Kasumi-1 (cell line): ENCODE measurements at regions not wholly inside any gene's neighbourhood (a gene's known extent, or its start where the extent isn't known, plus 50 kb on each side); places are given as distances from the start of the nearest gene placed in this dataset.

Experiments
- DNase-seq, 2 experiments: peaks; one replicate each; lab custom pipeline; 2025; lab: John Stamatoyannopoulos, UW

DNA sequence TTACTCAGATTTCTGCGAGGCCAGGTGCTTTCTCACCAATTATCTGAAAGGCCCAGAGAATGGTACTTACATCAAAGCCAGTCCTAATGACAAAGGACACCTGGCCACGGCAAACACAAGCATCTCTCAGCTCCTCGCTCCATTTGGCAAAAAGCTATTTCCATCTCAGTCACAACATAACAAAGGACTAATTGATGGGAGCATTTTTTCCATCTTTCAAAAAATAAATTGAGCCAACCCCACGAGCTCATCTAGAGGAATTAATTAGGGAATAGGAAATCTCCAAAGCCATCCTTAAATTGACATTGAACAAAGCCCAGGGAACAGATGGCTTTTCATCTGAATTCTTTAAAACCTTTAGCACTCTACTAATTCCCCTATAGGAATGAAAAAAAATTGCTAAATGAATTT, 236.7 kb downstream of the HAO1 start:
- no peak for DNase-seq

DNA sequence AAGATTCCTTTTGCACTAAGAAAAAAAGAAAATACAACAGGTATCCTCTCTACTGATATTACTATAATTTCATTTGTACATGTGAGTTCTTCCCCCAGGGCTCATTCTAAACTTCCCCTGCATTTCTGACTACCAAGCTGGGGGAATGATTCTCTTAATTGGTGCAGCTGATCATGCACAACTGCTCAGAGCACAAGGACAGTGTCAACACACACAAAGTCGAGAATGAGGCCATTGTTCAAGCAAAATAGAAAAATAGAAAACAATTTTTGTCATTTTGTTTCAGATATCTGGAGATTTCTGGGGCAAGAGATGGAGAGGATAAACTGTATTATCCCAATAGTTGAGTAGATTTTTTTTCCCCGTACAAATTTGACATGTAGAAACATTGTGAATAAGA, 236.3 kb downstream of the HAO1 start:
- no peak for DNase-seq

DNA sequence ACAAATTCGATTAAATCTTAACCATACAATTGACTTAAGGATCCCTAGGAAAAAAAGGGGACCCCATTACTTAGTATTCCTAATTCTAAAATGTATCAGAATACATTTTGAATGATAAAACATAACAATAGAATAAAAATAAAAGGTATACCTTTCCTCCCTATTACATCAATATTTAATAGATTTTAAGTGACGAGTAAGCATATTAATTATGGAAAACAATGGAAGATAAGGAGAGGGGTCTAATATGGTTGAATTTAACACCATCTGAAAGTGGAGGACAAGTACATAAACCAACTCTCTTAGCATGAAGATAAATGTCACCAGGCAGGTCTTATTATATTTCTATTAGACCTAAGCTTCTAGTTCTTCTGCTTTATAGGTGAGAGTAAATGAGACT, 232.1 kb downstream of the HAO1 start:
- no peak for DNase-seq

DNA sequence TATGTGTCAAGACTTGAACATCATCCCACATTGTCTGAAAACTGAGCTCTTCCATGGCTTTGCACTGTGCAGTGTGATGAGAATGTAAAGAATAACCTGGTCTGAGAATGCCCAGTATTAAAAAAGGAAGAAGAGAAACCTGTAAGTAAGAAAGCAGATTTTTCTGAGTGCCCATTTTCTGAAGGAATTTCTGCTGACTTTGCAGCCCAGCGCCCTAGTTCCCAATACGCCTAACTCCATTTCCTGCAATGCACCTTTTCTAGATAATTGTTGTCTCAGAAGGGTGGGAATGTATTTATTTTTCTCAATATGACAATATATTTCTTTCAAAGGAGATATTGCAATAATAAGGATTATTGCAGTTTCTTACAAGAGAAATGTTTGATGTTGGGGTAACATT, 231.5 kb downstream of the HAO1 start:
- no peak for DNase-seq

DNA sequence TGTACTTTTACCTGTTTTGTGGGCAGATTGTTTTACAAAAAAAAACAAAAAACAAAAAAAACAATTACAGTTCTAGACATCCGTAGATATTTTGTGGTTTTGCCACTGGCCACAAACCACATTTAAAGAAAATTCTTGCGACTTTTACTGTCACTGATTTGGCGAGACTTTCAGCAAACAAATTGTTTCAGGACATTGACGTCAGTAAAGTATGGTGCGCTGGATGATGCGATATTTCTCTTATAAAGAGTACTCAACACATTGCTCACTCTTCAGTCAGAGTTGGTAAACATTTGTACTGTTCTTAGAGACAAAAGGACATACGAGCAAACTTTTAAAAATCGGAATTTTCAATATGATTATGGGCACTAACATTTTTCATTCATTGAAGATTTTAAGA, 229.8 kb downstream of the HAO1 start:
- no peak for DNase-seq

DNA sequence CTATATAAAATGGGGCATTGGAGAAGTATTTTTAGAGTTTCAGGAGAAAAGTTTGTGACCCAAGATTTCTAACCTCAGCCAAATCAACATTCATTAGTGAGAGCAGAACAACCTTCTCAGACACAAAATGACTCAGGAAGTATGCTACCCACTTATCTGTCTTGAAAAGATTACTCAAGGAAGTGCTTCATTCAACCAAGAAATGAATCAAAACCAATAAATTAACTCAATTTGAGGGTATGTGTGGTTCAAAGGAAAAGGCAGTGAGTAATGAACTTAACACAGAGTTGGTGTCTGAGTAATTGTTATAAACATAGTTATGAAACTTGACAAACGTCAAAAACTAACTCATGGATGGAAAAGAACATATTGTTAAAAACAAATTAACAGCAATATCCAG, 227.6 kb downstream of the HAO1 start:
- DNase-seq, result no peak

DNA sequence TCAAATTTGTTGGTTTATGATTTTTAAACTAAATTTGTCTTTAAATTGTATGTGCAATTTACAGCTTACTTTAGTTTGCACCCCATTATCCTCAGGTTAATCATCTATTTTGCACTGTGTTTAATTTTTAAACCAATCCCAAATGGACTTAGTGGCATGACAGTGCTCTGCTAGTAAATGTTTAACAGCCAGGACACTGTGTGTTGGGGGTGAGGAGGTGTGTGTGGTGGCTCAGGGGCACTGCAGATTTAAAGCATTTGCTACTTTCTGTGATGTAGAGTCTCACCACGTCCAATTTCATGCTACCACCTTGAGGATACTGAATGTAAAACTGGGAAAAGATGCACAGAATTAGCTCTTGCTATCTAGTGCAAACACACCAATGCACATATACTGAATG, 225.7 kb downstream of the HAO1 start:
- DNase-seq, result no peak

DNA sequence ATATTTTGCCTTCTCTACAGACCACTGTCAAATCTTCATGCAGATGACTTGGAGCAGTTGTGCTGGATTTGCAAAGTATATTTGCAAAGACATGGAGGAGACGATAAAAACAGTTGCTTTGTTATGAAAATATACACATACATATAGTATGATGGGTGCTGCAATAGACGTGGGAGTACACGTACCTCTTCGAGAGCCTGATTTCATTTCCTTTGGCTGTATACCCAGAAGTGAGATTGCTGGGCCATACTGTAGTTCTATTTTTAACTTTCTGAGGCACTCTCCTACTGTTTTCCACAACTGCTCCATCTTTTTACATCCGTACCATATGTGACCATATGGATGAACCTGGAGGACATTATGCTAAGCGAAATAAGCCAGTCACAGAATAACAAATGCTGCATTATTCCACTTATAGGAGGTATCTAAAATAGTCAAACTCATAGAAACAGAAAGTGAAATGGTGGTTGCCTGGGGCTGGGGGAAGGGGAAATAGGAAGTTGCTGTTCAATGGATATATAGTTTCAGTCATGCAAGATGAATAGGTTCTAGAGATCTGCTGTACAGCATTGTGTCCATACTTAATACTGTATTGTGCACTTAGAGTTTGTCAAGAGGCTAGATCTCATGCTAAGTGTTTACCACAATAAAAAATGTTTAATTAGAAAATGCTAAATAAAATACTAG, 223.8 kb downstream of the HAO1 start:
- DNase-seq, result no peak

DNA sequence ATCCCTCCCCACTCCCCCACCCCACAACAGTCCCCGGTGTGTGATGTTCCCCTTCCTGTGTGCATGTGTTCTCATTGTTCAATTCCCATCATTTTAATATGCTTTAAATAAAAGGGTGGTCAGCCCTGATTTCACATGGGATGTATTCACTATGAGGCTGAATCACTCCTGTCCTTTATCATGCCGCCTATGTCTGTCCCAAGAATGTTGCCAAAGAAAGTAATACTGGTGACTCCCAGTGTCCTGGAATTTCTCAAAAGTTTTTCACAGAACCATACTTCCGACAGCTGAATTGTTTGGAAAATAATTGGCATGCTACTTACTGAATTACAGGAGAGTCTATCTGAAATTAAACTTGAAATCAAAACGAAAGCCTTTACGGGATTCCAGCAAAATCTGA, 217.7 kb downstream of the HAO1 start:
- DNase-seq, result no peak

DNA sequence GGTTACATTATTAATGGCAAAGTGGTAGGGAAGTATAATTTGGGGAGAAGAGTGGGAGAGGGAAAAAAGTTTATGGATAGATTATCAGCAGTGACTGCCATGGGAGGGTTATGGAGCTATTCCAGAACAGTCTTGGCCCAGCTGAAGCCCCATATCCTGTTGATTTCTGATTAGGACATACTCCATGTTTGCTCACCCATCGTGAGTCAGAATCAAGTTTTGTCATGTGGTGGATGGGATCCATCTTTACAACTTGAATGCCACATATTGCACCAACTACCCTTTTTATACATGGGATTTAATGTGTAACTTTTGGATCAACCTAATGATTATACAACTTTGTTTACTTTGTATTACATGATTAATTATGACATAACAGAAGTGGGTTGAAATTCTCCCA, 217.0 kb downstream of the HAO1 start:
- DNase-seq, result no peak

DNA sequence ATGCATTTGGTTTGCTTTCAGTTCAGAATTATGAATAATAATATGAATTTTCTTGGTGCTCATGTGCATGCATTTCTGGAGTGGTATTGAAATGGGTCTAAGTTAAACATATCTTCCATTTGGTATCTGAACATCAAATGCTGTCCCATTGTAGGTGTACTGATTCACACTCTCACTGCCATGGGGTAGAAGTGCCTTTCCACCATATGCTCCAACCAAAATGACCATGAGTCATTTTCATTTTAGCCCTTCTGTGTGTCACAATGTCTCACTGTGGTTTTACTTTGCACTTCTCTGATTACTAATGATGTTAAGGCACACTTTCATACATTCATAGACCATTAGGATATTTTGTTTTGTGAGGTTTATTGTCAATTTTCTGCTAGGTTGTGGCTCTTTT, 211.9 kb downstream of the HAO1 start:
- DNase-seq, result no peak

DNA sequence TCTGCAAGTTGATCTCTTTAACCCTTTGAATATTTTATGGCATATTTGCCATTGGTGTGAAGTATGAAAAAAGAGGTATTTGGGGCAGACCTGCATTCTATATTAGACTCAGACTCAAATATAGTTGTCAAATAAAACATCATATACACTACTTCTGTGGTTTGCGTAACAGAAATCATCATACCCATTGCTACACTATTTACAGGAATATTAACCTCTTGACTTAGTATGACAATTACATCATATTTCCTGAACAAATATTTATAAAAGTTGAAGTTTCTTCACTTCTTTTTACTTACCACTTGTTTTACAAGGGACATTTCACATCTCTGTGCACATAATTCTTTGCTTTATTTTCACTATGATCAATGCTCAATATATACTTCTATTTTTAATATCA, 206.0 kb downstream of the HAO1 start:
- no peak for DNase-seq

DNA sequence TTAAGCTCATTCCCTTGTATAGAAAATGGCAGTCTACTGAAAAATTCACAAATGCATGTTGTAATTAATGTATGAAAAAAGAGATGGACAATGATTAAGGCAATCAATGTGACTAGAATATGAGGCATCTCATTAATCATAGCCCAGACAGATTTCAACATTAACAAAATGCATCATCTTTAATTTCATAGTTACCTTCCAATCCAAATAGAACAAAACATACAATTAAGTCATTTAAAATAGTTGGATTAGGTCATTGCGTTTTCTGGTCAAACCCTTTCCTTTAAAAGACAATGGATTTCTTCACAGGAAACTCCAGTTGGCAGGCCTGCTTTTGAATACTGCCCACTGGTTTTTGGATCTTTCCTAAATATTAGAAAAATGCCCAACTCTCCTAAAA, 203.9 kb downstream of the HAO1 start:
- DNase-seq, result no peak

DNA sequence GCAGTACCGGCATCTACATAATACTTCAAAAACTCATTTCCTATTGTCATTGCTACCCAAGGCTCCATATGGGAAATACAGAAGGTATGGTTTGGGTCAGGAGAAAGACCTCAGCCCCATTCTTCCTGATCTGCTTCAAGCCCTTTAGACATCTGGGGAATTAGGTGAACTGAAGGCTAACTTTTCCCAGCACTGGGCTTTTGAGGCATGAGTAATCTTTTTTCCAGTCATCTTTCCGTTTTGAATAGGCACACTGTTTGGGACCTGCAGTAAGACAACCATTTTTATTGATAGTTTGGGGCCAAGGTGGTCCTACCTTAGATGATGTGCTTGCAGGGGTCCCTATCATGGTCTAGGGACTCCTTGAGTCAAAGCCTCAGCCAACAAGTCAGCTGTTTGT, 198.4 kb downstream of the HAO1 start:
- DNase-seq, result no peak

DNA sequence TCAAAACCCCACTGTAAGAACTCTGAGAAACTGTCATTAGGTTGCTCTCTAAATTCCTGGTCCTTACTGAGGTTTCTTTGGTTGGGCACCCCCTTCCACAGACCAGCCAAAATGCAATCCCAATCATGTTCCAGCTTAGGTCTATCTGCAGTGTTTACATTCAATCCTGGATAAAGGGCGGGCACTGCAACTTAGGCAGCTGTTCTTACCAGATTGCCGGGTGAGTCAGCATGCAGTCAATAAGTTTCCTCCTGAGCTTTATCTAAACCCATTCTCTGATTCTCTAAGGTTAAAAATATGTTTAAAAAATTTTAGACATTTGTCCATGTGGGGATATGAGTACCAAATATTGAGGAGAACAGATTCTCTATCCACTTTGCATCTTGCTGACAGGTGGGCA, 197.8 kb downstream of the HAO1 start:
- no peak for DNase-seq

DNA sequence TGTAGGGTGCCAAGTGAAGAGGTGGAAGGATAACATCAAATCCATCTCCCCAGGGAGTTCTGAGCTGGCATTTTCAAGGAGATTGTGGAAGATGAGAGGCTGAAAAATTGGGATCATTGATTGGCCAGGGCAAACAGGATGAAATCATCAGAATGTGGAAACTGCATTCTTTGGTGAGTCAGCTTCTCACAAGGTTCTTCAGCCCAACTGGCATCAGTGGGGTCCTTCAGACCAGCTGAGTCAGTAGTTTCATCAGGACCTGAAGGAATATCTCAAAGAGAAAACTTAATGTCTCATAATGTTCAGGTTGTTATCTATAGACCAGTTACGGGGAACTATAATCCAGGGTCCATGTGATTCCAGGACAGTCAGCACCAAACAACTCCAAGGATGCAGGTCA, 195.8 kb downstream of the HAO1 start:
- no peak for DNase-seq

DNA sequence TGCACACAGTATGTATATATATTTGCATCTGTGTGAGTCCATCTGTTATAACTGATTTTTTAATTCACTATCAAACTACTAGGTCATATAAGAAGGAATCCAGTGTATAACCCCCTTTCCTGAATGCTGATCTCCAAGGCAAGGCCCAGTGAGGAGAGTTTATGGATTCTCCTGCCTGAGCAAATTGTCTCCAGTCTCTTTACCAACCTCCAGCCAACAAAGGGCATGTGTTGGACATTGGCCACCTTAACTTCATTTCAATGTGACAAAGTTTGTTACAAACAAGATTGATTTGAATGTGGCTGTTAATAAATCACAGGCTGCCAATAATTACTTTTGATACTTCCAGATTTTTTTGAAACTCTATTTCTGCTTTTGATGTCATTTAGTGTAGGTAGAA, 191.6 kb downstream of the HAO1 start:
- DNase-seq, result no peak

DNA sequence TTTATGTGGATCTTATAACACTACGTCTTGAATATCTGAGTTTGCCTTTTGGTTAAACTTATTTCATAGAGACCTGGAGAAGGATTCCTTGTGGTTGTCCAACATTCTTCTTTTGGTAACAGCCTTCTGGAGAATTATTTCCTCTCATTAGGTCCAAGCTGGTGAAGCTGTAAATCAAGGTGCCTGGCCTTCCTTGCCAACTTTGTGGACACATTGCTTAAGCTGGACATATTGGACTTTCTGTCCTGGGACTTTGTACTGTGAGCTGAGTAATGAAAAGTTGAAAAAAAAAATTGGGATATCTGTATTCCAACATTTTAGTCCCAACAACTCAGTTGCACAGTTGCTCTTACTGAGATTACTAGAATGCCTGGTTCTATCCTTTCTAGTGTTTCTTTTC, 186.2 kb downstream of the HAO1 start:
- no peak for DNase-seq

DNA sequence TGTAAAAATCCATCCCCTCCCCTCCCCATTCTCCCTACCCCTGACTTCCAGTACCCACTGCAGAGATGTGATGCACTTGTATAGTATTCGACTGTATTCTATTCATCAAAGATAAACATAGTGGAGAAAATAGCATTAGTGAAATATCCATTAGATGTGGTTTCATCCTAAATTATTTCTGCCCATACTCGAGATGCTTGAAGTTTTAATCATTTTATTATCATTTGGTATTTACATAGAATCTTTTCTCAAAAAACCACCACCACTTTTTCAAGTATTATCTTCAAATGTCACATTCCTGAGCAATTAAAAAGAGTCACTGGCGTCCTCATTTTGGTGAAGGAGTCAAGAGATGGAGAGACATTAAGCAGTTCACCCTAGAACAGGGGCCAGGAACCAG, 181.9 kb downstream of the HAO1 start:
- no peak for DNase-seq

DNA sequence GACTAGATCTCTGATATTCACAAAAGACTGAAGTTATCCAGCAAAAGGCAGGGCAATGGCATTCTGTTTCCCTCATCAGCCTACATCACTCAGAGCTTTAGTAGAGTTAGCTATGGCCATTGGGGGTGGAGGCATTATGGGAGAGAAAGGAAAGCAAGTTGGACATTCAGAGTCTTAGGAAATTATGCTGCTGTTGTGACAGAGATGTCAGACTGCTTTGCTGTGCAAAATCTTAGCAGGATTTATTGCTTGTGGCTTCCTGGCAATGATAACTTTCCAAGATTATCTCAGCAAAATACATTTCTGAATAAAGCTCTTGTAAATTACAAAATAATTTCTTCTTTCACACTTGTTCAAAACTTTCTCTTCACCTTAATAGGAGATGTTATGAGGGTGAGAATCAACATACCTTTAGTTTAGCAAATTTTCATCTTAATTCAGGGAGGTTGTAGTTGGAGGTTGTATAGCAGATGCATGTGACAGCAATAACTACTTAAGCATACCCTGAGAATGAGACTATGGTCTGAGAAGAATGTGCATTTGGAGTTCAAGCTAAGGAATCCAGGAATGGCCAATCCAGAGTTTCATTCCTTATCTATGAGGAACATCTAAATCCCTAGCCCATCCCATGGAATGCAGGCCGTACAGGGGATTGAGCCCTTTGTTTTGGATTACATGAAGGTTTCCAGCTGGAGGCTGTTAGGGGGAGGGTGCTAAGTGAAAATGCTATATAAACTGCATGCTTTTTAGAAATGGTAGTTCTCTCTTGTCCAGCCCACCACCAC, 179.8 kb downstream of the HAO1 start:
- DNase-seq, result no peak

DNA sequence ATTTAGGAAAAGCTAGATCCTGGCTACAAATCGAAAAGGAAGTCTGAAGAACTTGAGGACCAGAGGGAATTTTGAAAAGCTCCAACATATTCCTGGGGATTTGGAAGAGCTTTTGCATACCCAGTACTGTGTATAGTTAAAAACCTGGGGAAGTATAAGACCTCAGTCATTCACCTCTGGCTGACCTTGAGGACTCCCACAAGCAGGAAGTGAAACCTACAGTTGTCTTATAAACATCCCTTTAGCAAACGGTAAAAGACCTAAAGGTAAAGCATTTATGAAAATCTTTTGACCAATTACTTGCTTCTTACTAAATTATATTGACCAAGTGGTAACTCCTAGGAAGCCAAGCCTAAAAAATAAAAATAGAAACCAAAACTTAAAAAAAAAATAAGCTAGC, 175.0 kb downstream of the HAO1 start:
- DNase-seq, result no peak

DNA sequence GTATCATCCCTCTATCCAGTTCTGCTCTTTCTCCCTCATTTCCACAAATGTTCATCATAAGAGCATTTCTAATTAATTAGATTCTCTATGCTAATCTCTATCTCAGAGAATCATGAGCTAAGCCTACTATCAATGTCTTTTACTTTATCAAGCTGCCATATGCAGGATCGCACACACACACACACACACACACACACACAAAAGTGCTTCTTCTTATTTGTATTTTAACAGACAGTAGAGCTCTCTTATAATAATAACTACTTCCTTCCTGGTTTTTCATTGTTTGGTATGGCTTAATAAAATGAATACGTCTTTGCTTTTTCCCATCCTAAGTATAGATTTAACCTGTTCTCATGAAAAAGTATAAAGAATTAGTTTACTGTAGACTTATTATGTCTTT, 170.2 kb downstream of the HAO1 start:
- no peak for DNase-seq

DNA sequence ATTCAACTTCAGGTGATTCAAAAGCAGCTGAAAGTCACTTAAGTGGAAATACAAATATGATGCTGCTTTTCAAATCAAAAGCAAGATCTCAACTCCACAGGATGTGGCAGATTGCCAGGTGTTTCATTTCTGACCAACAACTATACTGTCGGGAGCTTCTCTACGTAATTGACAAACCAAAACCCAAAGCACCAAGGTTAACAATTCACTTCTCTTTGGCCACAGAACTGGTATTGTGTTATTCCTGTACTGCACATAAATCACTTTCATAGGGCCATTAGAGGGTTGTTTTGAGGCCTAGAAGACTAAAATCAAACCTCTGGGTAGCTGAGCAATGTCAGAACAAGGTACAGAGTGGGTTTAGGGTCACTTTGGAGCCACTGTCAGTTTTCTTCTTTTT, 169.7 kb downstream of the HAO1 start:
- DNase-seq, result no peak

DNA sequence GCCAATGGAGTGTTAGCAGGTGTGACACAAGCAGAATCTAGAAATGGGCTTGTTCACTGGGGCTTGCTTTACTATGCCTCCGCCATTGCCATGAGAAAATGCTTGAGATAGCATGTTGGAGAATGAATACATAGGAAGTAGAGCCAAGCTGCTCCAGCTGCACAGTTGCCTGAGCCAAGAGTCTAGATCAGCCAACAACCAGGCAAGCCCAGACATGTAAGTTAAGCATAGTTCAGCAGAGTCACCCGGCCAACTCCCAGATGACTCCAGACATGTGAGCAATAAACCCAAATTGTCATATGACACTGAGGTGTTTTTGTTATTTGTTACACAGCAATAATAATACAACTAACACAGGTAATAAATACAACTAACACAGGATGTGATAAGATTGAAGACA, 167.9 kb downstream of the HAO1 start:
- DNase-seq, result no peak
